HG02938 (cell line): ENCODE measurements at regions not wholly inside any gene's neighbourhood (a gene's known extent, or its start where the extent isn't known, plus 50 kb on each side); places are given as distances from the start of the nearest gene placed in this dataset.
A peak's percentile ranks its signal among the peaks of the same experiment; 100 is the strongest.
"Not testable (repeated sequence)": the region's sequence is repeated elsewhere in the genome, so short reads cannot be mapped to it uniquely, and the experiment has no call there.

Experiments
- ATAC-seq: cut with Tn5 transposase; IDR thresholded peaks from one replicate; pipeline ENCODE4 v1.9.1; 2021; ENCODE audit warnings: mild to moderate bottlenecking, moderate library complexity; ENCODE audit not compliant: unreplicated experiment

- ATAC-seq: no peak
Measured at GRCh38 chr18:46226461-46226860, 122.3 kb downstream of the HAUS1 start.

- ATAC-seq: not testable (repeated sequence)
Measured at GRCh38 chr18:46229641-46230040, 125.5 kb downstream of the HAUS1 start.

- ATAC-seq: no peak
Measured at GRCh38 chr18:46236156-46236555, 132.0 kb downstream of the HAUS1 start.

- ATAC-seq: no peak
Measured at GRCh38 chr18:46237891-46238290, 133.7 kb downstream of the HAUS1 start.

- no peak for ATAC-seq
Measured at GRCh38 chr18:46239549-46239948, 135.4 kb downstream of the HAUS1 start.

DNA sequence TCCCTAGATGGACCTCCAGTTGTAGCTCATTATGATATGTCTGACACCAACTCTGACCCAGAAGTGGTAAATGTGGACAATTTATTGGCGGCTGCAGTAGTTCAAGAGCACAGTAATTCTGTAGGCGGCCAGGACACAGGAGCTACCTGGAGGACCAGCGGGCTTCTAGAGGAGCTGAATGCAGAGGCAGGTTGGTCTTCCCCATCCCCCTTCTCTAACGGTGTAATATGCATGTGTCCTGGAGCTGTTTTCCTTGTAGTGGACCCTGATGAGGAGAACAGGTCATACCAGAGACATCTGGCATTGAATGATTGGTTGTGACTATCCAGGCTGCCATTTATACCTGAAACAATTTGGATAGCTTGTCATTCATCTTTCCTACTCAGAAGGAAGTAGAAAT, 135.8 kb downstream of the HAUS1 start:
- ATAC-seq: no peak

DNA sequence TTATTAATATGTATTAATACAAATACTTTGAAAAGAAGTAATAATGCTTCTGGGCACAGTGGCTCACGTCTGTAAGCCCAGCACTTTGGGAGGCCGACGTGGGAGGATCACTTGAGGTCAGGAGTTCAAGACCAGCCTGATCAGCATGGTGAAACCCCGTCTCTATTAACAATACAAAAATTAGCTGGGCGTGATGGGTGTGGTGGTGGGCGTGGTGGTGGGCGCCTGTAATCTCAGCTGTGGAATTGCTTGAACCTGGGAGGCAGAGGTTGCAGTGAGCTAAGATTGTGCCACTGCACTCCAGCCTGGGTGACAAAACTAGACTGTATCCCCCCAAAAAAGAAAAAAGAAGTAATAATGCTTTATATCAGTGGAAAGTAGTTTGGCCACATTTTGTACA, 137.2 kb downstream of the HAUS1 start:
- ATAC-seq: not testable (repeated sequence)

- no peak for ATAC-seq
Measured at GRCh38 chr18:46242183-46242582, 138.0 kb downstream of the HAUS1 start.

DNA sequence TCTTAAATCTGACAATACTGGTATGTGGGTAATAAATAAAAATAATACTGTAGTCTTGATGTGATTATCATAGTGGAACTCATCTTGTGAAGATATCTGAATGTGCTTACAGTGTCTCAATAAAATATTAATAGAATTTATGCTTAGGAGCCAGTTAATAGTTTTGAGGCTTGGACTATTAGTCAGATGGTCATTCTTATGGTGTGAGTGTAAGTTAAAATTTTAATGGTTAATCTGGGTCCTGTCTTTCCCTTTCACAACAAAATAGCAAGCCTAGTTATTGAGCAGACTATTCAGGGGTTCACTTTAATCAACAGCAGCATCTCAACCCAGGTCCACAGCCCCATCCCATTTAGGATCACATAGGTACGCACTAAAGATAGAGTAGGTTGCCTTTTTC, 138.9 kb downstream of the HAUS1 start:
- no peak for ATAC-seq

DNA sequence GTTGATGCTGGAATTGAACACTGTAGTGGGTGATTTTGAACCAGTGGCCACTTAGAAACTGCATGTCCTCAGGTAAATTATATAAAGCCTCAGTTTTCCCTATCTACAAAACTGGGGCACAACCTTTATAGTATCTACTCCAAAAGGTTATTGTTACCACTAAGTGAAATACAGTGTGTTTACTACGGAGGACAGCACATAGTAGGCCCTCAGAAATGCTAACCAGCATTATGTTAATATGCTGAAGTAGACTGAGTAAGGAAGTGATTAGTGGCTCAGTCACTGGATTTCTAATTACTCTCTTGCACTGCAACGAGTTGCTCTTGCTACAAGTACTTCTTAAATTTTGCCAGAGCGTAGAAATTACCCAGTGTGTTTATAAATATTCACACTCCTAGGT, 139.5 kb downstream of the HAUS1 start:
- no peak for ATAC-seq

GRCh38 chr18:46246101-46246500, 141.9 kb downstream of the HAUS1 start:
- no peak for ATAC-seq

GRCh38 chr18:46247942-46248341, 143.8 kb downstream of the HAUS1 start:
- no peak for ATAC-seq

- peak; percentile 99 for ATAC-seq
Measured at GRCh38 chr18:46250084-46250811, 146.1 kb downstream of the HAUS1 start.

DNA sequence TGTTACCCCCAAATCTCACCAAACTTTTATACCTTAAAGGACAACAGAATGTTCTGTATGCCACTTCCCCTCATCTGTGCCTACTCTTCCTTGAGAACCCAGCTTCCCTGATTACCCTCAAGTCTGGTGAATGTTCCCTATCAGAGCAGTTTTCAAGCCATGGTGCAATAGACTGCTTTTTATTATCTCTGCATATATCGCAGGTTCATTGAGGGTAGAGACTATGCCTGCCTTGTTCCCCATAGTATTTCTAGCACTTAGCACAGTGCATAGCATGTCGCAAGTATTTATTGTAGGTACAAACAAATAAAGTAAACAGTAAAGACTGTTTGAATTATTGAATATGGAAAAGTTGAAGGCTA, 146.6 kb downstream of the HAUS1 start:
- no peak for ATAC-seq

- ATAC-seq: no peak
Measured at GRCh38 chr18:46252759-46253158, 148.6 kb downstream of the HAUS1 start.

- no peak for ATAC-seq
Measured at GRCh38 chr18:46253498-46253897, 149.3 kb downstream of the HAUS1 start.

- ATAC-seq: no peak
Measured at GRCh38 chr18:46256078-46256477, 151.9 kb downstream of the HAUS1 start.

DNA sequence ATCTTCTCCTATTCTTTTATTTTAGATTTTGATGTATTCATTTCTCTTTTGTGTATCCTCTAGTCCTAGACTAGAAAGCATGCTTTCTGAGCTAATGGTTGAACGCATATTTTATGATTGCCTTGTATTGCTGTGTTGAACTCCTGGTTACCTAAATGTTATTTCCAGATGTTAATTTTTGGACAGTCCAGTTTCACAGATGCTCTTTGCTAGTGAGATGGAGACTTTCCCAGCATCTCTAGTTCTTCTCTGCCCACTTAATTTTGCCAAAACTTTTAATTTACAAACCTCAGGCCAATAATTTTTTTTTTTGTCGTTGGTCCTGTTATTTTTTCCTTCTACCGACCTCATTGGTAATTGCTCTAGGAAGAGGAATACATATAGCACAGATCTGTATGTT, 153.2 kb downstream of the HAUS1 start:
- no peak for ATAC-seq

GRCh38 chr18:46260016-46260878, 156.1 kb downstream of the HAUS1 start:
- ATAC-seq: no peak

DNA sequence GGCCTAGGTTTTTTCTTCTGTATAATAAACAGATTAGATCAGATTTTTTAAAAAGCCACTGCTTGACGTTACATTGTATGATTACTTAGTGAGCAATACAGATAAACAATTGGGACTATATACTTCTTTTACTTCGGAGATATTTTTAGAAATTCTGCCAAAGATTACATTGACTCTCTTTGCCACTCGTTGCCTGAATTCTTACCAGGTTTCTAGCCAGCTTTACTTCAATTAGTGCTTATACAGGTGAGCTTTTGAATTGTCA, 156.6 kb downstream of the HAUS1 start:
- ATAC-seq: no peak

GRCh38 chr18:46261799-46262198, 157.6 kb downstream of the HAUS1 start:
- ATAC-seq: no peak

- no peak for ATAC-seq
Measured at GRCh38 chr18:46262856-46263255, 158.7 kb downstream of the HAUS1 start.

GRCh38 chr18:46264255-46264654, 160.1 kb downstream of the HAUS1 start:
- ATAC-seq: peak; percentile 60
